Suprapubic skin (tissue), 4 donors: ENCODE measurements at regions not wholly inside any gene's neighbourhood (a gene's known extent, or its start where the extent isn't known, plus 50 kb on each side); places are given as distances from the start of the nearest gene placed in this dataset.
A peak's percentile ranks its signal among the peaks of the same experiment; 100 is the strongest.
"Not testable (repeated sequence)": the region's sequence is repeated elsewhere in the genome, so short reads cannot be mapped to it uniquely, and the experiment has no call there.

Source experiments
- DNase-seq, 2 donors: peaks; one replicate each; pipeline ENCODE4 v3.0.0-alpha.2; 2019; ENCODE audit warnings: low spot score in 2 of 2
- H3K27ac ChIP-seq: fragments of 200-600 bp; sonication (generic); one replicate; pipeline ENCODE4 v1.5.1; 2019
- H3K27me3 ChIP-seq: fragments of 200-600 bp; sonication (generic); one replicate; pipeline ENCODE4 v1.5.1; 2019
- H3K36me3 ChIP-seq: fragments of 200-600 bp; sonication (generic); one replicate; pipeline ENCODE4 v1.5.1; 2019
- H3K4me1 ChIP-seq: fragments of 200-600 bp; sonication (generic); one replicate; pipeline ENCODE4 v1.5.1; 2019
- H3K4me3 ChIP-seq: fragments of 200-600 bp; sonication (generic); one replicate; pipeline ENCODE4 v1.5.1; 2019; ENCODE audit warnings: mild to moderate bottlenecking
- H3K9me3 ChIP-seq: fragments of 200-600 bp; sonication (generic); one replicate; pipeline ENCODE4 v1.5.1; 2019
- CTCF ChIP-seq, 2 donors: fragments of 200-600 bp in 1 of 2; fragments of 450-650 bp in 1 of 2; sonication (generic) in 1 of 2; IDR thresholded peaks; one replicate each; pipeline ENCODE4 v1.5.1; 2016 to 2019; ENCODE audit warnings: antibody characterized with exemption in 2 of 2, mild to moderate bottlenecking in 1 of 2, moderate library complexity in 1 of 2
- EP300 ChIP-seq: sonication (generic); formaldehyde crosslinking; IDR thresholded peaks from one replicate; pipeline ENCODE4 v1.6.1; 2017; ENCODE audit warnings: antibody characterized with exemption
- POLR2A ChIP-seq, 2 donors: fragments of 450-650 bp; IDR thresholded peaks; one replicate each; pipeline ENCODE4 v1.6.1; 2017; ENCODE audit warnings: antibody characterized with exemption in 2 of 2, mild to moderate bottlenecking in 2 of 2, moderate library complexity in 2 of 2
- POLR2AphosphoS5 ChIP-seq, 3 donors: sonication (generic); formaldehyde crosslinking; IDR thresholded peaks; one replicate each; pipeline ENCODE4 v1.6.1; 2017; ENCODE audit warnings: antibody characterized with exemption in 3 of 3
- WGBS: methylation state at CpG from one replicate; pipeline ENCODE4 v1.1.5; 2018; 5-methylcytosine and 5-hydroxymethylcytosine counted together

- Histone ChIP-seq H3K9me3 (no peaks in the 10 kb centered on the region), H3K4me1 (no peaks in the 10 kb centered on the region), H3K27me3 (no peaks in the 10 kb centered on the region), H3K27ac (no peak overlapping the region), H3K36me3 (no peaks in the 10 kb centered on the region), H3K4me3 (no peak overlapping the region)
- TF ChIP-seq CTCF (IDR thresholded peaks at IDR 0.05): no peak
- TF ChIP-seq EP300: no peak
- TF ChIP-seq POLR2AphosphoS5 (IDR thresholded peaks at IDR 0.05): no peak
- no peak for TF ChIP-seq POLR2A (IDR thresholded peaks at IDR 0.05)
- DNase-seq: no peak
- 94% methylated on average over 4 of the region's 4 CpGs for WGBS
Measured at GRCh38 chr11:110514967-110515366, 85.2 kb downstream of the FDX1 start.

- WGBS: 96% methylated on average over 5 of the region's 5 CpGs
- H3K9me3 ChIP-seq, H3K4me1 ChIP-seq, DNase-seq, H3K4me3 ChIP-seq, H3K27me3 ChIP-seq, H3K27ac ChIP-seq, H3K36me3 ChIP-seq: not testable (repeated sequence)
Measured at GRCh38 chr11:110517381-110517780, 87.6 kb downstream of the FDX1 start.

- Histone ChIP-seq H3K27ac (peak overlapping the region; percentile 3), H3K4me1 (no peaks in the 10 kb centered on the region), H3K9me3 (no peaks in the 10 kb centered on the region), H3K36me3 (no peaks in the 10 kb centered on the region), H3K4me3 (no peak overlapping the region), H3K27me3 (no peaks in the 10 kb centered on the region)
- TF ChIP-seq EP300 (no peak), POLR2AphosphoS5 (IDR thresholded peaks at IDR 0.05) (no peak), CTCF (IDR thresholded peaks at IDR 0.05) (no peak), POLR2A (IDR thresholded peaks at IDR 0.05) (no peak)
- no peak for DNase-seq
- 54% methylated on average over 5 of the region's 5 CpGs for WGBS
Measured at GRCh38 chr11:110518809-110519514, 89.2 kb downstream of the FDX1 start.

- Histone ChIP-seq H3K9me3 (no peaks in the 10 kb centered on the region), H3K4me3 (no peak overlapping the region), H3K27me3 (no peaks in the 10 kb centered on the region), H3K27ac (no peak overlapping the region), H3K4me1 (no peaks in the 10 kb centered on the region), H3K36me3 (no peaks in the 10 kb centered on the region)
- no peak for DNase-seq
- WGBS: 73% methylated on average over 2 of the region's 2 CpGs
- TF ChIP-seq CTCF (IDR thresholded peaks at IDR 0.05) (no peak), EP300 (no peak), POLR2AphosphoS5 (IDR thresholded peaks at IDR 0.05) (no peak), POLR2A (IDR thresholded peaks at IDR 0.05) (no peak)
Measured at GRCh38 chr11:110519796-110520195, 90.0 kb downstream of the FDX1 start.

GRCh38 chr11:110522471-110522870 lies 92.7 kb downstream of the FDX1 start:
- H3K9me3 ChIP-seq: no peaks in the 10 kb centered on the region
- TF ChIP-seq POLR2A (IDR thresholded peaks at IDR 0.05): no peak
- no peak for TF ChIP-seq EP300
- TF ChIP-seq CTCF (IDR thresholded peaks at IDR 0.05): no peak
- no peak for TF ChIP-seq POLR2AphosphoS5 (IDR thresholded peaks at IDR 0.05)
- H3K27ac ChIP-seq: no peak overlapping the region
- no peaks in the 10 kb centered on the region for H3K27me3 ChIP-seq
- DNase-seq: no peak
- no peak overlapping the region for H3K4me3 ChIP-seq
- H3K36me3 ChIP-seq: no peaks in the 10 kb centered on the region
- peaks cover 8% of the 10 kb centered on the region for H3K4me1 ChIP-seq
- 65% methylated on average over 2 of the region's 2 CpGs for WGBS

- Histone ChIP-seq H3K9me3 (no peaks in the 10 kb centered on the region), H3K4me3 (no peak overlapping the region), H3K27ac (no peak overlapping the region), H3K27me3 (no peaks in the 10 kb centered on the region), H3K36me3 (no peaks in the 10 kb centered on the region), H3K4me1 (peaks cover 8% of the 10 kb centered on the region)
- no peak for DNase-seq
- TF ChIP-seq CTCF (IDR thresholded peaks at IDR 0.05): no peak
- TF ChIP-seq POLR2A (IDR thresholded peaks at IDR 0.05): no peak
- no peak for TF ChIP-seq EP300
- TF ChIP-seq POLR2AphosphoS5 (IDR thresholded peaks at IDR 0.05): no peak
- 81% methylated on average over 6 of the region's 6 CpGs for WGBS
Measured at GRCh38 chr11:110524238-110524637, 94.5 kb downstream of the FDX1 start.
